ENCODE measurements at regions not wholly inside any gene's neighbourhood (a gene's known extent, or its start where the extent isn't known, plus 50 kb on each side); places are given as distances from the start of the nearest gene placed in this dataset.

DNA sequence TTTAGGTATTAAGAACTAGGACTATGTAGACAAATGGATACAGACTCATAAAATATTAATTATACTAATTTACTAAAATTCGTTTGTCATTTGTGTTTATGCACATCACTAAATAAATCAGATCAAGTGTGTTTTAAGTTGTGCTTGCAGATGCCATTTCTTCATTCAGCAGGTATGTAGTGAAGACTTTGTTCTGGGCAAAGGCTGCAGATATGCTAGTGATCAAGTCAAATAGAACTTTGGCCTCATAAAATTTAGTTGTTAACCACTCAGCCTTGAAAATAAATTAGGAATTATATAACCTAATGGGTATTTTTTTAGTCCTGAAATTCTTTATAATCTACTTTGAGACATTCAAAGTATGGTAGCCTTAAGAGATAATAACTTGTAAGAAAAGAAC, 80.4 kb upstream of the TRPC4 start:
- TF ChIP-seq, protein P1, sequence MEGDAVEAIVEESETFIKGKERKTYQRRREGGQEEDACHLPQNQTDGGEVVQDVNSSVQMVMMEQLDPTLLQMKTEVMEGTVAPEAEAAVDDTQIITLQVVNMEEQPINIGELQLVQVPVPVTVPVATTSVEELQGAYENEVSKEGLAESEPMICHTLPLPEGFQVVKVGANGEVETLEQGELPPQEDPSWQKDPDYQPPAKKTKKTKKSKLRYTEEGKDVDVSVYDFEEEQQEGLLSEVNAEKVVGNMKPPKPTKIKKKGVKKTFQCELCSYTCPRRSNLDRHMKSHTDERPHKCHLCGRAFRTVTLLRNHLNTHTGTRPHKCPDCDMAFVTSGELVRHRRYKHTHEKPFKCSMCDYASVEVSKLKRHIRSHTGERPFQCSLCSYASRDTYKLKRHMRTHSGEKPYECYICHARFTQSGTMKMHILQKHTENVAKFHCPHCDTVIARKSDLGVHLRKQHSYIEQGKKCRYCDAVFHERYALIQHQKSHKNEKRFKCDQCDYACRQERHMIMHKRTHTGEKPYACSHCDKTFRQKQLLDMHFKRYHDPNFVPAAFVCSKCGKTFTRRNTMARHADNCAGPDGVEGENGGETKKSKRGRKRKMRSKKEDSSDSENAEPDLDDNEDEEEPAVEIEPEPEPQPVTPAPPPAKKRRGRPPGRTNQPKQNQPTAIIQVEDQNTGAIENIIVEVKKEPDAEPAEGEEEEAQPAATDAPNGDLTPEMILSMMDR (IDR thresholded peaks at IDR 0.05; ENCODE audit: low read depth, low read length) = no peak
- Histone ChIP-seq H3K9me3 (ENCODE audit: control insufficient read depth, insufficient read depth, low read length) (no peaks in the 10 kb centered on the region), H3K4me3 (ENCODE audit: low read depth, low read length) (no peak overlapping the region), H3K27ac (ENCODE audit: low read depth, low read length) (no peak overlapping the region), H3K27me3 (ENCODE audit: control insufficient read depth, insufficient read depth, low read length) (no peaks in the 10 kb centered on the region)
- no peak for DNase-seq (ENCODE audit: low read depth, low spot score)
- CTCF ChIA-PET = no interaction called here
- POLR2A ChIA-PET = no interaction called here

DNA sequence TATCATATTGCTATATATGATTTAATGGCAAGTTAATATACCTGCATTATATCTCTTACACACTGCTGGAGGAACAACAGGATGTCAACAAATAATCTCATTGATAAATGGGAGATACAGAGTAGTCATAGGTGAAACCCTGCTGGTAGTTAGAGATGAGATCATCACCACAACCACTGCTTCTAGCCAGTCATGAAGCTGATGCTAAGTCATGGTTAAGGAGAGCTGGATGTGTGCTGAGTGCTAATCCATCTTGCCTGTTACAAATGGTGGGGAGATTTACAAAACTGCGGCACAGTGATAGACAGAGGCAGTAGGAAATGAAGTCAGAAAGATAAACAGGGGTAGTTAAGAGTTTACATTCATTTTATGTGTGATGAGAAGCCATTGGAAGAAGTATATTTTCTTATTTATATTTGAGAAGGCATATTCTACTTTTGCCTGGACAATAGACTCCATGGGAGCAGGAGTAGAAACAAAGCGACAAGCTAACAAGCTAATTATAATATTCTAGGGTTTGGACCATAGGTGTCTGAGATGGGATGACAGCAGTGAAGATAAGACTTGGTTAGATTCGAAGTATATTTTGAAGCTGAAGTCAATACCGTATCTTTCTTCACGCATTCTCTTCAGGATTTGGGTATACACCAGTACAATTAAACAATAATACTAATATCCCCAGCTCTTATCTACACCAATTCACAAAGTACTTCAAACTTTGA, 78.0 kb upstream of the TRPC4 start:
- POLR2A ChIA-PET = no interaction called here

DNA sequence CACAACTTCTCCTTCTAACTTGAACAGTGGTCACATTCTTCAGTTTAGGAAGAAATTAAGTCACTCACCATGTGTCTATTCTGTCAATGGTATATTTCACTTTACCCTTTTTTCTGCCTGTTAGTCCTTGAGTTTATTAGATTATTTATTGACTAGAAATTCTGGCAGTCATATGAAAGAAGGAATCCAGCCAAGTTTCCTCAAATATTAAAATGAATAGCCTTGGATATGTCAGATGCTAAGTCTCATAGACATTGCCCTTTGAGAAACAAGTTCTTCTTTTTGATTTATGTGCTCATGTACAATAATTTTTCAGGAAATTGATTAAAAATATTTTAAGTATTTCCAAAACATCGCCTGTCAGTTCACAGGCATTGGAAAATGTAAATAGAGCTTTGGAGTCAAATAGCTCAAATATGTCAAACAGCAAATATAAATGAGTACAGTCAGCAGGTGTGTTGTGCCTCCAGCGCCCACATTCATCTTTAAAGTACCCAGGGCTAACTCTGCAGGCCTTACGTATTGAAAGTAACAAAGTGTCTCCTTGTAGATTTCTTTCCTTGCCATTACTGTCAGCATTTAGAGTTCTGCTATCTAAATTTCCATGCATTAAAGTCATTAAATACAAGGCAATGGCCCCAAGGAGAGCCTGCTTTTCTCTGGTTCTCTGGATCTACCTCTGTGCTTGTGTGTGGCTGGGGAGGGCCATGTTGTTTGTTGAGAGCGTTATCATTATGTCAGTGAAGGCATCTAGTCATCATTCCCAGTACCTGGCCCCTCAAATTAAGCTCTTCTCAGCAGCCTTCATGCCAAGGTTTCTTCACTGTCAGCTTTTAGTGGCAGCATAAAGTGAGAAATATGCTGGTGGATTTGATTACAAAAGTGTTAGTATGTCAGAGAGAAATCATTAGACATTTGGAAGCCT, 76.3 kb upstream of the TRPC4 start:
- Histone ChIP-seq H3K27ac (ENCODE audit: low read depth, low read length) (no peak overlapping the region), H3K4me3 (ENCODE audit: low read depth, low read length) (no peak overlapping the region), H3K27me3 (ENCODE audit: control insufficient read depth, insufficient read depth, low read length) (no peaks in the 10 kb centered on the region), H3K9me3 (ENCODE audit: control insufficient read depth, insufficient read depth, low read length) (no peaks in the 10 kb centered on the region)
- CTCF ChIA-PET = interaction anchor here (0.6 to 1.4 kb wide), 2 partner anchors 13 to 306 kb away, joined by 3 to 4 read pairs; no protein-coding TSS in a partner anchor
- DNase-seq (ENCODE audit: low read depth, low spot score) = no peak
- TF ChIP-seq, protein P1 (IDR thresholded peaks at IDR 0.05; ENCODE audit: low read depth, low read length) = no peak
- POLR2A ChIA-PET = no interaction called here

More for the DNA sequence above, 78.0 kb upstream of the TRPC4 start:
- CTCF ChIA-PET = interaction anchor here (1.3 kb wide), 1 partner anchor 307 kb away, joined by 7 read pairs; no protein-coding TSS in a partner anchor
- Histone ChIP-seq H3K27me3 (ENCODE audit: control insufficient read depth, insufficient read depth, low read length) (no peaks in the 10 kb centered on the region), H3K27ac (ENCODE audit: low read depth, low read length) (no peak overlapping the region), H3K9me3 (ENCODE audit: control insufficient read depth, insufficient read depth, low read length) (no peaks in the 10 kb centered on the region), H3K4me3 (ENCODE audit: low read depth, low read length) (no peak overlapping the region)
- DNase-seq (ENCODE audit: low read depth, low spot score) = no peak
- TF ChIP-seq, protein P1 (IDR thresholded peaks at IDR 0.05; ENCODE audit: low read depth, low read length) = no peak

DNA sequence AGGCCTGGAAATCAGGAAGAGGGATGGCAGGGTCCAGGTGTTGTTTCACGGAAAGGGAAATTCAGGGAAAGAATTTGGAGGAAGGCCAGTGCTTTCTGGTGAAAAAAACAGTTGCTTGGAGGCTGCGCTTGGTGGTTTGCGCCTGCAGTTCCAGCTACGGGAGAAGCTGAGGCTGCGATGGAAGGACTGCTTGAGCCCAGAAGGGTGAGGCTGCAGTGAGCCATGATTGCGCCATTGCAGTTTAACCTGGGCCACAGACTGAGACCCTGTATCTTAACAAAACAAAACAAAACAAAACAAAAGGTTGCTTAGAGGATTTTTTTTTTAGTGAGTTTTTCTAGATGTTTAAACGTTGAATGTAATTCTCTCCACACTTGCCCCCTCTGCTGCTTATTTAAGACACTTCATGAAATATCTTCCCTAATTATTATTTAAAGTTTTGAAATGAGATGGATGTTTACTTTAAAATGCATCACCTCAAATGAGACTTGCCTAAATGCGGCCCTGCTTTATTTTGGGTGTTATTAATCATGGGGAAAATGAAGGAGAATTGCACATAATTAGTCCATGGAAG, 75.4 kb upstream of the TRPC4 start:
- Histone ChIP-seq H3K4me3 (ENCODE audit: low read depth, low read length) (no peak overlapping the region), H3K27me3 (ENCODE audit: control insufficient read depth, insufficient read depth, low read length) (no peaks in the 10 kb centered on the region), H3K27ac (ENCODE audit: low read depth, low read length) (no peak overlapping the region), H3K9me3 (ENCODE audit: control insufficient read depth, insufficient read depth, low read length) (no peaks in the 10 kb centered on the region)
- POLR2A ChIA-PET = no interaction called here
- CTCF ChIA-PET = no interaction called here
- no peak for DNase-seq (ENCODE audit: low read depth, low spot score)
- TF ChIP-seq, protein P1 (IDR thresholded peaks at IDR 0.05; ENCODE audit: low read depth, low read length) = peak; percentile 13; the same call in 1 of the 2 replicates
